GM18511 (cell line): ENCODE measurements at regions not wholly inside any gene's neighbourhood (a gene's known extent, or its start where the extent isn't known, plus 50 kb on each side); places are given as distances from the start of the nearest gene placed in this dataset.

Experiments used
- ATAC-seq: cut with Tn5 transposase; IDR thresholded peaks from one replicate; pipeline ENCODE4 v1.9.1; 2021; ENCODE audit warnings: mild to moderate bottlenecking, moderate library complexity; ENCODE audit not compliant: unreplicated experiment

- ATAC-seq = no peak
Measured at GRCh38 chr3:164190566-164190965, 887.7 kb downstream of the SI start.

GRCh38 chr3:164186095-164186494 is 892.2 kb downstream of the SI start:
- no peak for ATAC-seq

GRCh38 chr3:164179110-164179774 is 899.1 kb downstream of the SI start:
- no peak for ATAC-seq

- no peak for ATAC-seq
Measured at GRCh38 chr3:164174059-164174458, 904.2 kb downstream of the SI start.

GRCh38 chr3:164155400-164155799 is 922.9 kb downstream of the SI start:
- no peak for ATAC-seq

- ATAC-seq = no peak
Measured at GRCh38 chr3:164144824-164145223, 933.5 kb downstream of the SI start.

GRCh38 chr3:164132878-164133277 is 945.4 kb downstream of the SI start:
- ATAC-seq = no peak

GRCh38 chr3:164113371-164114332 is 964.6 kb downstream of the SI start:
- ATAC-seq = no peak

GRCh38 chr3:164096352-164096751 is 981.9 kb downstream of the SI start:
- ATAC-seq = no peak

- ATAC-seq = no peak
Measured at GRCh38 chr3:164095949-164096348, 982.3 kb downstream of the SI start.

GRCh38 chr3:164095279-164095678 is 983.0 kb downstream of the SI start:
- no peak for ATAC-seq

GRCh38 chr3:164094546-164094945 is 983.8 kb downstream of the SI start:
- ATAC-seq = no peak

- ATAC-seq = no peak
Measured at GRCh38 chr3:164080208-164080607, 998.1 kb downstream of the SI start.

GRCh38 chr3:164064298-164064697 is 1014.0 kb downstream of the SI start:
- ATAC-seq = no peak

GRCh38 chr3:164060923-164061322 is 1017.4 kb downstream of the SI start:
- ATAC-seq = no peak

GRCh38 chr3:164049847-164050246 is 1028.4 kb downstream of the SI start:
- ATAC-seq = no peak

- no peak for ATAC-seq
Measured at GRCh38 chr3:164048451-164048850, 1029.8 kb downstream of the SI start.

GRCh38 chr3:164040991-164041390 is 1037.3 kb downstream of the SI start:
- no peak for ATAC-seq

GRCh38 chr3:164030194-164030593 is 1048.1 kb downstream of the SI start:
- ATAC-seq = no peak

- ATAC-seq = no peak
Measured at GRCh38 chr3:164024786-164025185, 1053.5 kb downstream of the SI start.

GRCh38 chr3:164023480-164023879 is 1054.8 kb downstream of the SI start:
- no peak for ATAC-seq

- ATAC-seq = no peak
Measured at GRCh38 chr3:164018500-164018899, 1059.8 kb downstream of the SI start.
